Smooth muscle cell (in vitro differentiated cells): ENCODE measurements at regions not wholly inside any gene's neighbourhood (a gene's known extent, or its start where the extent isn't known, plus 50 kb on each side); places are given as distances from the start of the nearest gene placed in this dataset.

Experiments
- DNase-seq: peaks from one replicate; lab custom pipeline; 2025; ENCODE audit not compliant: unreplicated experiment; lab: John Stamatoyannopoulos, UW
- H2AFZ ChIP-seq: fragments of 200-600 bp; sonication (generic); 2 replicates; pipeline ENCODE4 v1.6.0; 2016; ENCODE audit warnings: antibody characterized with exemption, low read depth, mild to moderate bottlenecking
- H3F3A ChIP-seq: fragments of 200-600 bp; sonication (generic); 2 replicates; pipeline ENCODE4 v1.6.0; 2017; ENCODE audit warnings: antibody characterized with exemption, low read depth
- H3K27ac ChIP-seq: fragments of 200-600 bp; sonication (generic); 2 replicates; pipeline ENCODE4 v1.5.1; 2016; ENCODE audit warnings: low read depth, mild to moderate bottlenecking
- H3K27me3 ChIP-seq: fragments of 200-600 bp; sonication (generic); 2 replicates; pipeline ENCODE4 v1.6.1; 2016; ENCODE audit warnings: low read depth, mild to moderate bottlenecking
- H3K36me3 ChIP-seq: fragments of 200-600 bp; sonication (generic); 2 replicates; pipeline ENCODE4 v1.5.1; 2016; ENCODE audit warnings: low read depth
- H3K4me1 ChIP-seq: fragments of 200-600 bp; sonication (generic); 2 replicates; pipeline ENCODE4 v1.5.1; 2016; ENCODE audit warnings: low read depth
- H3K4me2 ChIP-seq: fragments of 200-600 bp; sonication (generic); 2 replicates; pipeline ENCODE4 v1.6.0; 2016; ENCODE audit warnings: mild to moderate bottlenecking
- H3K4me3 ChIP-seq: fragments of 200-600 bp; sonication (generic); 2 replicates; pipeline ENCODE4 v1.5.1; 2016; ENCODE audit warnings: mild to moderate bottlenecking
- H3K79me2 ChIP-seq: fragments of 200-600 bp; sonication (generic); 2 replicates; pipeline ENCODE4 v1.6.0; 2016; ENCODE audit warnings: low read depth, mild to moderate bottlenecking
- H3K9ac ChIP-seq: fragments of 200-600 bp; sonication (generic); 2 replicates; pipeline ENCODE4 v1.6.0; 2016; ENCODE audit warnings: low read depth
- H3K9me3 ChIP-seq: fragments of 200-600 bp; sonication (generic); replicated peaks from 2 replicates; pipeline ENCODE4 v1.5.1; 2016; ENCODE audit warnings: low read depth
- H4K20me1 ChIP-seq: fragments of 200-600 bp; sonication (generic); 2 replicates; pipeline ENCODE4 v1.6.0; 2016; ENCODE audit warnings: low read depth
- CTCF ChIP-seq: fragments of 200-600 bp; sonication (generic); IDR thresholded peaks from 2 replicates; pipeline ENCODE4 v1.5.1; 2017; ENCODE audit warnings: borderline replicate concordance, mild to moderate bottlenecking, antibody characterized with exemption; ENCODE audit not compliant: insufficient read depth, poor library complexity, severe bottlenecking
- WGBS: methylation state at CpG from one replicate; pipeline ENCODE4 v1.1.7; 2016; ENCODE audit warnings: low lambda C conversion rate; 5-methylcytosine and 5-hydroxymethylcytosine counted together

- H3F3A ChIP-seq, result no peaks in the 10 kb centered on the region
- H3K9ac ChIP-seq, result no peak overlapping the region
- no peak overlapping the region for H3K4me2 ChIP-seq
- H3K27me3 ChIP-seq, result no peaks in the 10 kb centered on the region
- no peak overlapping the region for H3K27ac ChIP-seq
- H3K9me3 ChIP-seq, result no peaks in the 10 kb centered on the region
- H3K36me3 ChIP-seq, result no peaks in the 10 kb centered on the region
- no peak overlapping the region for H2AFZ ChIP-seq
- TF ChIP-seq CTCF, result no peak
- no peaks in the 10 kb centered on the region for H4K20me1 ChIP-seq
- no peak overlapping the region for H3K4me3 ChIP-seq
- no peaks in the 10 kb centered on the region for H3K79me2 ChIP-seq
- no peak for DNase-seq
- 79% methylated on average over 2 of the region's 2 CpGs for WGBS
- H3K4me1 ChIP-seq, result no peaks in the 10 kb centered on the region
These were observed 148.1 kb downstream of the VCX3A start for GRCh38 chrX:6386837-6387236.

- 67% methylated on average over 4 of the region's 4 CpGs for WGBS
- Histone ChIP-seq H3K9ac (no peak overlapping the region), H4K20me1 (no peaks in the 10 kb centered on the region), H3K27me3 (no peaks in the 10 kb centered on the region), H3F3A (no peaks in the 10 kb centered on the region), H3K36me3 (no peaks in the 10 kb centered on the region), H3K9me3 (no peaks in the 10 kb centered on the region), H3K4me1 (no peaks in the 10 kb centered on the region), H3K79me2 (no peaks in the 10 kb centered on the region), H2AFZ (no peak overlapping the region), H3K4me3 (no peak overlapping the region), H3K27ac (no peak overlapping the region), H3K4me2 (no peak overlapping the region)
- no peak for TF ChIP-seq CTCF
- DNase-seq, result no peak
These were observed 150.0 kb downstream of the VCX3A start for GRCh38 chrX:6384921-6385320.

- H3F3A ChIP-seq, result no peaks in the 10 kb centered on the region
- no peak overlapping the region for H3K27ac ChIP-seq
- 43% methylated on average over 6 of the region's 6 CpGs for WGBS
- H3K4me3 ChIP-seq, result no peak overlapping the region
- H4K20me1 ChIP-seq, result no peaks in the 10 kb centered on the region
- H3K4me2 ChIP-seq, result no peak overlapping the region
- H3K27me3 ChIP-seq, result no peaks in the 10 kb centered on the region
- no peaks in the 10 kb centered on the region for H3K79me2 ChIP-seq
- no peak overlapping the region for H2AFZ ChIP-seq
- H3K36me3 ChIP-seq, result no peaks in the 10 kb centered on the region
- no peaks in the 10 kb centered on the region for H3K4me1 ChIP-seq
- no peak for TF ChIP-seq CTCF
- no peak for DNase-seq
- no peaks in the 10 kb centered on the region for H3K9me3 ChIP-seq
- H3K9ac ChIP-seq, result no peak overlapping the region
These were observed 150.5 kb downstream of the VCX3A start for GRCh38 chrX:6384371-6384770.

- no peaks in the 10 kb centered on the region for H3K79me2 ChIP-seq
- no peaks in the 10 kb centered on the region for H3K27me3 ChIP-seq
- TF ChIP-seq CTCF, result no peak
- WGBS, result 37% methylated on average over 5 of the region's 5 CpGs
- H3K4me2 ChIP-seq, result no peak overlapping the region
- DNase-seq, result no peak
- H3F3A ChIP-seq, result no peaks in the 10 kb centered on the region
- H3K9ac ChIP-seq, result no peak overlapping the region
- no peaks in the 10 kb centered on the region for H4K20me1 ChIP-seq
- no peaks in the 10 kb centered on the region for H3K36me3 ChIP-seq
- H3K9me3 ChIP-seq, result no peaks in the 10 kb centered on the region
- no peaks in the 10 kb centered on the region for H3K4me1 ChIP-seq
- H3K4me3 ChIP-seq, result no peak overlapping the region
- H2AFZ ChIP-seq, result no peak overlapping the region
- no peak overlapping the region for H3K27ac ChIP-seq
These were observed 151.0 kb downstream of the VCX3A start for GRCh38 chrX:6383917-6384316.
